Activated T-cell treated with anti-CD3 and anti-CD28 coated beads for 1 hour (primary cell): ENCODE measurements at regions not wholly inside any gene's neighbourhood (a gene's known extent, or its start where the extent isn't known, plus 50 kb on each side); places are given as distances from the start of the nearest gene placed in this dataset.

Experiments
- DNase-seq: peaks from one replicate; pipeline ENCODE4 v3.0.0-alpha.2; 2020; ENCODE audit warnings: low read depth

DNA sequence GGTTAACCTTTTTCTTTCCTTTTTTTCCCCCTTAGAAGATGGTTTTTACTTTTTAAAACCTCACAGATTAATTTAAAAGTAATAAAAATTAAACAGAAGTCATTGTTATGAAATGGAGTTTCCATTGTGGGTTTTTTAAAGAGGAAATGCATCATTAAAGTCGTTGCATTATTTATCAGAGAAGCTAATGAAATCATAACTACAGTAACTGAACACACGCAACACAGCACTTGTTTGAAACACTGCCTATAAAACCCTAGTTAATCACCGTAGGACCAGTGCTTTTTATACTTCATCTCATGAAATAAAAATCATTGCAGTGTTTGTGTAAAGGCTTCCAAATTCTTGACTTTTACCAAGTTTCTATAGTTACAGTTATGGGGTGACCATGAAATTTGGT lies 82.4 kb upstream of the NTRK2 start:
- no peak for DNase-seq

GRCh38 chr9:84589542-84589941 lies 80.0 kb upstream of the NTRK2 start:
- DNase-seq, result no peak

DNA sequence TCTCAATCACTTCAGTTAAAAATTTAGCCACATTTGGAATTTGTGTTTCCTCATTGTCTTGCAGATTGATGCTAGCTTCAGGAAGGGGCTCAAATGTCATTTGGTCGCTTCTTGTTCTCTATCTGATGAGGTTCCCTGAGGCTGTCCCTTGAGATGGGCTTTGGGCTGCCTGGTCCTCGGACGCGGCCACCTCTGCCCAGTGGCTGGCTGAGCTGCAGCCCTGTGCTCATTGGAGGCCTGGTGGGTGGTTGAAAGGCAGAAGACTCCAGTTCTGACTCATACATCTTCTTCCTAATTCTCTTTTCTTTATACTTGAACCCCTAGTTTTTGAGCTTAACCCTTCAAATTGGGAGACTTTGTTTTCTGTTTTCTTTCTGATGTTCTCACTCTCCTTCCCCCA lies 78.8 kb upstream of the NTRK2 start:
- DNase-seq, result no peak

DNA sequence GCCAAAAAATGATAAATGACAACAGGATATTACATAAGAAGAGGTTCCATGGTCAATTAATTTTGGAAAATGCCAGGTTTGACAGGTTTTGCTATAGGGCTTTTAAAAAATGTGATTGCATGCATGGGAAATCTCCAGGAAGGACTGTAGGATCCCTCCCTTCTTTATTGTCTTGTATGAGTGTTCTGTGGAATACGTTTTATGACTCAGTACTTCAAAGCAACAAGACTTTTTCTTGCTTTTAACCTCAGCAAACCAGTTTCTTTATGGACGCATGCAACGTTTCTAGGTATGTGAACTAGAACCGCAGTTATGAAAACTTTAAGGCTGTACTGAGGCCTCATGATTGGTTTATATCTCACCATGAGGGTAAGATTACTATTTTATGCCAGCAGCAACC lies 76.6 kb upstream of the NTRK2 start:
- DNase-seq, result no peak

GRCh38 chr9:84593352-84593751 lies 76.2 kb upstream of the NTRK2 start:
- no peak for DNase-seq

- no peak for DNase-seq
These were observed 72.4 kb upstream of the NTRK2 start for GRCh38 chr9:84597131-84597530.

DNA sequence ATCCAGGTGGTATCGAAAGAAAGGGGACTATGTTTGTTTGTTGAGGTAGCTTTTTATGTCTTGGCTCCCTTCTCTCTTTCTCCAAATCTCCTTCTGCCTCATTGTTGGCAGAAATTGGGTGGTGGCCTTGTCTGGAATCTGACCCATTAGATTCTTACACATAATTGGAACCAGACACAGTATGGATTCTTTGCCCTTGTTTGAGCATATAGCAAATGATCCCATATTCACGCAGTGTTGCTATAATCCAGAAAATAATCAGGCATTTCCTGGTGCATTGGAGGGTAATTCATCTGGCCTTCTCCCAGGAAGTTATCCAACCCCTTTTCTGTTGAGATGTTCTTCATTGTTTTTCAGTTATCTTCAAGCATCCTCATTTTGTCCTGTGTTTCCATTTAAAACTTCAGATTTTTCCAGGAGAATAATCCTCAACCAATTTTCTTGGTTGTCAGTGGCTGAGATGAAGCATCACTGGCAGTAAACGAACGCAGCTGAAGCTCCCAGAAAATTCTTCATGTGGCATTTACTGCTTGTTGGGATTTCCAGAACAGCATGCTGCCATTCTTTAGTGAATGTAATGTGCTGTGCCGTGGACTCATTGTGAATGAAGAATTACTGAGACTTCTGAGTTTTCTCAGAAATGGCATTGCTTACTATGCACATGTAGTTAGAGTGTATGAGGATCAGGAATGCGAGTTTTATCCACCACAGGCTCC lies 70.5 kb upstream of the NTRK2 start:
- no peak for DNase-seq

DNA sequence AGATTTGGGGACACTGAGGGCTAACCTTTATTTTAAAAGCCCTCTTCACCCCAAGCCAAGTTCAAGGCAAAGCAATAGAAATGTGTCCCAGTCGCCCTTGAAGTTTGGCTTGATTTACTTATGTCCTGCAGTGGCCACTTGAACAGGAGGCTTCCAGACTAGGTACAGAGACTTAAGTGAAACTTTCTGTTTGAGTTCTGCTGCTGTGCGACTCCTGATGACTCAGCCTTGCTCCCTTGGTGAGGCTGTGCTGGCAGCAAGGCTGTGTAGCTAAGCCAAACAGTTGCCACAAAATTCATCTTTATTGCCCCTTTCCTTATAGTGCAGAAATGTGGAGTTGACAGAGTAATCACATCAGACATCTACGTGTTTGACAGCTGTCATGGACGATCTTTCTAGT lies 68.8 kb upstream of the NTRK2 start:
- DNase-seq, result no peak

- no peak for DNase-seq
These were observed 65.3 kb upstream of the NTRK2 start for GRCh38 chr9:84604223-84604622.

DNA sequence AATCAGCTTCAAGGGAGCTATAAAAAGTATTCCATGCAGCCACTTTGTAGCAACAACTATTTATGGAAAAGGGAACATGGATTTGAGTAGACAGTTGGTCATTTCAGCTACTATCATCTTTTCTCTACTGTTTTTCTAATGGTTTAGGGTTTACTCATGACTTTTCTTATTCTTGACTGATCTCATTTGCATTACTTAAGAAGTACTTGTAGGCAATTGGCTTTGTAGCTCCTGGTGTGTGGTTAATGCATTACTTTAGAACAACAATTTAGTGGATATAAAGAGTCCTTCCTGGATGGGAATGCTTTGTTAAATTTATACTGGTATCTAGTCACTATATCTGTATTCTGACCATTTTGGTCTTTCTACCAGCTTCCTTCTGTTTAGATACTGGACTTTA lies 59.8 kb upstream of the NTRK2 start:
- DNase-seq, result no peak

DNA sequence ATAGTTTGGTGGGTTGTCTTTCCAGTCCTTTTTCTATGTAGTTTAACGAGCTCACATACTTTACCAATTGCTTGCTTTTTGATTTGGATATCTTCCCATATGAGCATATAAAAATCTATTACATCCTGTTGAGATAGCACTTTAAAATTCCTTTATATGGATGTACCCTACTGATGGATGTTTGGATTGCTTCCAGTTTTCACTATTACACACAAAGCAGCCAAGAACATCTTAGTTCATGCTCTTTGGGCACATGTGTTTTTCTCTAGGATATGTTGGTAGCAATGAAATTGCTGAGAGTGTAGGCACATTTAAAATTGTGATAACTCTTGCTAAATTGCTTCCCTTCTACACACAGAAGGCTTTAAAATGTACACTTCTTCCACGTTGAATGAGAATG lies 56.1 kb upstream of the NTRK2 start:
- no peak for DNase-seq

DNA sequence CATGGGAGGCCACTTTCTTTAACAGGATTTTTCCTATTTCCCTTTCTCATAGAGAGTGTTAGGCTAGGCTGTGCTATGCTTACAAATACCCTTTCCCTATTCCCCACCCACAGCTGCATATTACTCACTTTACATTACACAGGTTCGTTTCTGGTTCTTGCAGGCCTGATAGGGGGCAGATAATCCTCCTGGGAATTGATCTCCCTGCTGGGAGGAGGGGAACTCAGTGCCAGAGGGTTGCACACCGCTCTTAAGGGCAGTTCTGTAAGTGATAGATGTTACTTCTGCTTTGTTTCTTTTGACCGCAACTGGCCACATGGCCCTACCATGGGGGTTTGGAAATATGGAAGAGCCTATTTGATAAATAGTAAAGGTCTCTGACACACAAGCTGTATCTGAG lies 54.0 kb upstream of the NTRK2 start:
- no peak for DNase-seq

DNA sequence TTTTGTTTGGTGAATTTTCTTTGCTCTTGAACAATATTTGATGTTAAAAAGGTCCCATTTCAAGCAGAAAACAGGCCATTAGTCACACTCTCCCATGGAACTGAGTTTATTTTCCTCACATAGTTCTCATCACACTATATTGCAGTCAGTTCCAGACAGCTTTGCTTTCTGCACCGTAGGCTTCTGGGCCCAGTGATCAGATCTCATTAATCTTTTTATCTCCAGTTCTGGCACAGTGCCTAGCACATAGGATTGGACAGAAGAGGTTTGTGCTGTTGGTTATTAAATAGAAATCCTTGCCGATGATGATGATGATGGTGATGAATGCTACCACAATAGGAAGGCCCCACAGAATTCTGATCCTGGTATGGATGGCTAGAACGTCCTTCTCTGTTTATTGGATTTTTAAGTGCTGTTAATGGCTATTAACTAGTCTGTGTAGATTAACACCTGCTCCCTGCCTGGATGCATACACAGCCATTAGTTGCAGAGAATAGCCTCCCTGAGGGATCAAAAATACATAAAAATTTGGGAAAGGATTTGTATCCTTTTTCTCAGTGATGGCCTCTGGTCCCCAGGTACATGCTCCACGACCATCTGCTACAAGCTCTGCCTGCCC lies 52.0 kb upstream of the NTRK2 start:
- no peak for DNase-seq
